AG10803 (cell line): ENCODE measurements at regions not wholly inside any gene's neighbourhood (a gene's known extent, or its start where the extent isn't known, plus 50 kb on each side); places are given as distances from the start of the nearest gene placed in this dataset.

Experiments
- DNase-seq: peaks from one replicate; pipeline ENCODE4 v3.0.0; 2010; ENCODE audit warnings: low read depth
- H3K4me3 ChIP-seq: 2 replicates; pipeline ENCODE4 v1.5.1; 2011; ENCODE audit warnings: mild to moderate bottlenecking, low read length, control low read depth
- TF ChIP-seq, protein P1 (sequence below): conservative IDR thresholded peaks from 2 replicates; pipeline ENCODE4 v1.5.1; 2011; ENCODE audit warnings: mild to moderate bottlenecking, low read length, control low read depth, inconsistent platforms

DNA sequence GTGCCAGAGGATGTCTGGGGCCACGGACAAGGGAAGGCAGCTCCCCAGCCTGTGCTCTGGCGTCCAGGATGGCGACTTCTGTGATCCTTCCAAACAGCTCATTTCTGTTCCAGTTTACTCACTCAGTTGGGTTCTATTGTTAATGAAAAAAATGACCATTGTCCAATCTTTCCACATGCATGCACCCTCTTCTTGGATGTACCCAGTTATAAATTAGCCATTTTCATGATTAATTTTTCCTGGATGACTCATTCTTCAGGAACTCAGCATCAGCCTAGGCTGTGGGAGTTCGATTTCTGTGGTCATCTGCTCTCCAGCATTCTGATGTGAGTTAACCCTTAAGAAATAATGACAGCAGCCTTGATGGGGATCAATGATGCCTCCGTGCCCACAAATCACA, 926.8 kb downstream of the BCL11B start:
- TF ChIP-seq, protein P1, sequence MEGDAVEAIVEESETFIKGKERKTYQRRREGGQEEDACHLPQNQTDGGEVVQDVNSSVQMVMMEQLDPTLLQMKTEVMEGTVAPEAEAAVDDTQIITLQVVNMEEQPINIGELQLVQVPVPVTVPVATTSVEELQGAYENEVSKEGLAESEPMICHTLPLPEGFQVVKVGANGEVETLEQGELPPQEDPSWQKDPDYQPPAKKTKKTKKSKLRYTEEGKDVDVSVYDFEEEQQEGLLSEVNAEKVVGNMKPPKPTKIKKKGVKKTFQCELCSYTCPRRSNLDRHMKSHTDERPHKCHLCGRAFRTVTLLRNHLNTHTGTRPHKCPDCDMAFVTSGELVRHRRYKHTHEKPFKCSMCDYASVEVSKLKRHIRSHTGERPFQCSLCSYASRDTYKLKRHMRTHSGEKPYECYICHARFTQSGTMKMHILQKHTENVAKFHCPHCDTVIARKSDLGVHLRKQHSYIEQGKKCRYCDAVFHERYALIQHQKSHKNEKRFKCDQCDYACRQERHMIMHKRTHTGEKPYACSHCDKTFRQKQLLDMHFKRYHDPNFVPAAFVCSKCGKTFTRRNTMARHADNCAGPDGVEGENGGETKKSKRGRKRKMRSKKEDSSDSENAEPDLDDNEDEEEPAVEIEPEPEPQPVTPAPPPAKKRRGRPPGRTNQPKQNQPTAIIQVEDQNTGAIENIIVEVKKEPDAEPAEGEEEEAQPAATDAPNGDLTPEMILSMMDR = no peak
- no peak for DNase-seq
- no peak overlapping the region for H3K4me3 ChIP-seq

DNA sequence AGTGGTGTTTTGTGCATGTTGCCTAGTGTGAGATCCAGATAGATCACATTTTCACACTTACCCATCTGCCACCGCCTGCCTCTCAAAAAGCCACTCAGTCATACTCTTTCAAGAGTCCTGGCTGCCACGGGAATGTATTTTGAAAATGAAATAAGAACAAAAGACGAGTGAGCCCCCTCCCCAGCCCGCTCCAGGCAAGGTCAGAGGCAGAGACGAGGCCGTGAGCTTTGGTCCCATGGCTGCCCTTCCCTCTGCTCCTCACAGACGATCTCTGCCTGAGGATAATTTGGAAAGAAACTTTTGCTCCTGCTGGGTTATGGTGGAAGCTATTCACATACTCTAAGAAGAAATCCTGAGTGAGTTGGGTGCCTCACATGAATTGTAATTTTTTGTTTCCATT, 924.3 kb downstream of the BCL11B start:
- TF ChIP-seq, protein P1 = no peak
- no peak overlapping the region for H3K4me3 ChIP-seq
- no peak for DNase-seq

DNA sequence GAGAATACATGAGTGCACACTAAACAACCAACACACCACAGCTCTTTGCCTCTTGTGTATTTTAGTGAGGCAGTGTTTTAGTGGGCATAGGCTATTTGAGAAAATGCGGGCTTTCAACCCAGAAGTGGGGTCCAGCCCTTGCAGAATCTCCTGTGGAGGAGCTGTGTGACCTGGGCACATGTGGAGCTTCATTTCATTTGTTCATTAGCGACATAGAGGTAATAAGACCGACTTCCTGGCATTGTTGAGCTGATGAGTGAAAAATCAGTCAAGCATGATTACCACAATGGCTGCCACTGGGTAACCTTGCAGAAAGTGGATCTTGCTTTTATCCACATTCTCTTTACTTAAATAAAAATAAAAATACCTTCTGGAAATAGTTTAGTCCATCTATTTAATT, 923.5 kb downstream of the BCL11B start:
- TF ChIP-seq, protein P1 = no peak
- no peak overlapping the region for H3K4me3 ChIP-seq
- no peak for DNase-seq

DNA sequence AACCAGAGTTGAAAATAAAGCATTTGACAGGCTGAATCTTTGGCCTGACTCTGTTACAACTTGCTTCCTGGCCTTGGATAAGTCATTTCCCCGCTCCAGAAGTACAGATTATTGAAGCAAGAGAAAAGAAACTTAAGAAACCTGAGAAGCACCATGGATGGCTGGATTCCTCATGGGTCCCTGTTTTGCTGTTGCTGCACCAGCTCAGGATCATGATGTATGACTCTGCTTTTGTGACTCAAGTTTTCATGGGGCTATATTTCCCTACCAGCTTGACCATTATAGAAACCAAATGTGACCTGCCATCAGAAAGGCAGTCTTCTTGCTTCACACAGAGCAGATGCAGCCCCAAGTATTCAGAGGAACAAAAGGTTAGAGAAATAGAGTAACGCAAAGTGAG, 921.8 kb downstream of the BCL11B start:
- TF ChIP-seq, protein P1 = no peak
- no peak for DNase-seq
- no peak overlapping the region for H3K4me3 ChIP-seq

DNA sequence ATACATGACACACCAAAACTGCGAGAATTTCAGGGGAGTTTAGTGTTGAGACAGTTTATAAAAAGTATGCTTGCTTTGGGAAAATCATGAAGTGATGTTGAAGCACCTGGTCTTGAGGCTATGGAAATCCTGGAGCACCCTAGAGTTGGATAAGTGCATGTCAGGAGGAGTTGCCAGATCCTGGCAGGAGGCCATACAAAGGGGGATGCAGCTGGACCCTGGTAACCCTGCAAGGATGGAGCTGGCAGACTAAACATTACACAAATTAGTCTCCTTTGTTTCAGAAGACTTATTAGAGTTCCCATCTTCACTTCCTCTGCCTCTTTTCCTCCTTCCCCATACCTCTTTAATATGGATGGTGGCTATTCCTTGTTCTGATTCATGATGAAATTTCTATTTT, 907.0 kb downstream of the BCL11B start:
- H3K4me3 ChIP-seq = no peak overlapping the region
- DNase-seq = no peak
- TF ChIP-seq, protein P1 = no peak

DNA sequence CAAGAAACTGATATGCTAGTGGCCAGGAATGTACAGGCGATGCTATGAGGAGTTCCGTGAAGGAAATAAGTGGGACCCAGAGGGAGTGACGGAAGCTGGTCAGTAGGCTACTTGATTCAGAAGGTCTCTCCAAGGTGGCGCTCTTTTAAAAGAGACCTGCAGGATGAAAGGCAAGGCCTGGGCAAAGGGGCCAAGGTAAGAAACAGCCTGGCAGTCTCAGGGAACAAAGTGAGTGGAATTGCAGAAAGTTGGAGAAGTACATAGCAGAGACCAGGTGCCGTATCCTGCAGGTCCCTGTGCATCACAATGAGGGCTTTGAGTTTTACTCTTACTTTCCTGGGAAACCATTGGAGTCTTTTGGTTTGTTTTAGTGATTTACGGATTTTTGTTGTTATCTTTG, 905.6 kb downstream of the BCL11B start:
- H3K4me3 ChIP-seq = no peak overlapping the region
- DNase-seq = no peak
- TF ChIP-seq, protein P1 = no peak

DNA sequence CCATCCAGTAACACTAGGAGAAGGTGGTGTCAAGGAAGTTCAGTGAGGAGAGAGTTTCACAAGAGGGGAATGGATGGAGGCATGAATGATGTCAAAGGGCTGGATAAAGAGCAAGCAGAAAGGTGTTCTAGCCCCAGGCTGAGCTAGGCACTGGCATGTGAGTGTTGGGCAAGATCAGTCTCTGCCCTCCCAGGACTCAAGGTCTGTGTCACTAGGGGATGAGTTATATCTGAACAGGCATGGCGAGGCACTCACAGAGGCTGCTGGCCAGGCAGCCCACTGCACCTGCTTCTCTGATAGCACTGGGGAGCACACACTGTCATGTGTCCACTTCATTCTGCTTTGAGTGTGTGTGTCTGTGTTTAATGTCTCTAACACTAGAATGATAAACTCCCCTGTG, 903.8 kb downstream of the BCL11B start:
- no peak for DNase-seq
- TF ChIP-seq, protein P1 = no peak
- H3K4me3 ChIP-seq = no peak overlapping the region
